IPS DF 4.7 (cell line): ENCODE measurements at regions not wholly inside any gene's neighbourhood (a gene's known extent, or its start where the extent isn't known, plus 50 kb on each side); places are given as distances from the start of the nearest gene placed in this dataset.

Experiments
- DNase-seq: peaks from one replicate; pipeline ENCODE4 v3.0.0-alpha.2; 2013; ENCODE audit warnings: low spot score; ENCODE audit errors: extremely low read depth

DNA sequence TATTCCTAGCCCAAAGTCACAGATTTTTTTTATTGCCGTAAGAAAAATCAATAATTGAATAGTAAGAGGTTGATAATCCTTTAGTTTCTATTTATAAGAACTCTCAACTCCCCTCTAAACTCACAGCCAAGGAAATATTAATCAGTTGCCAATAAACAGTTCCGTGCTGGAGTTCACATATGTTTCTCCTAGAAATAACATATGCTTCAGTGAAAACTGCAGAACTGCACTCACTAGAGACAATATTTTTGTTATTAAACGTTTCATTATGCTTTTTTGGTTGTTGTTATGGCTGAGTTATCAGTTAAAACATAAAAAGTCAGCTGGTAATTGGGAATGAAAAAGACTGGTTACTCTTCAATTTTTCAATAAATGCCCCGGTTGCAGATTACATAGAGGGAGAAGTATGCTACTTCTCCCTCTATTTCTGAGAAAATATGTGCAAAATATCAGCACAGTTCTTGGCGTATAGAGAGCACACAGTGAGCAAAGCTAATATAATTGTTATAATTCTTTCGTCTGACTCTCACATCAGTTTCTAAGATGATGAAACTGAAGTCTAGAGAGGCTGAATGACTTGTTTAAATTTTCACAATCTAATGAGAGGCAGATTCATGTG is 781.2 kb upstream of the GRM7 start:
- no peak for DNase-seq

DNA sequence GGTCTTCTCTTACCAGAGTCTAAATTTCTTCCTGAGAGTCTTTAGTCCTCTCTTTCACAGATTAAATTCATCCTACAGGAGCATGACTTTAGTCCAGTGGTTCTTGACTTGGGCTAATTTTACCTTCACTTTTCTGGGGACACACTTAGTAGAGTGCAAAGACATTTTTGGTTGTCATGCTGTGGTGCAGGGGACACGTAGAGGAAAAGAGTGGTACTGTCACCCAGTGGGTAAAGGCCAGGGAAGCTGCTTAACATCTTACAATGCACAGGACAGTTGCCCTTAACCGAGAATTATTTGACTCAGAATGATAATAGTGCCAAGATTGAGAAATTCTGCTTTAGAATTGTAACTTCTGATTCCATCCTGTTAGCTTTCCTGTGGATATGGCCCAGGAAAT is 772.5 kb upstream of the GRM7 start:
- DNase-seq, result no peak

DNA sequence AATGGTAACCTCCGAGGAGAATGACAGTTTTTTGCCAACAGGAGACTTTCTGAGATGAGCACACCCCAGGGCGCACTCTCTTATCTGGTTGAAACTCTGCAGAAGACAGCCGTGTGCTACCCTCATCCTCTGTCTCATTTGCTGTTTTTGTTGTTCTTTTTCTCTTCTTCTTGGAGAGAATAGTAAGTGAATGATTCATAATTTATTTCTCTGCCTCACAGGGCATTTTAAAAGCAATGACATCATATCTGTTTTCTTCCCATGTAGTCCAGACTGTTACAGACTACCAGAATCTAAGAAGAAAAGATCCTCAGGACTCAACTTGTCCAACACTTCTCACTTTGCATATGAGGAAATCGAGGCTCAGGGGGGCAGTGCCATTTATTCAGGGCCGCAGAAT is 771.1 kb upstream of the GRM7 start:
- no peak for DNase-seq

DNA sequence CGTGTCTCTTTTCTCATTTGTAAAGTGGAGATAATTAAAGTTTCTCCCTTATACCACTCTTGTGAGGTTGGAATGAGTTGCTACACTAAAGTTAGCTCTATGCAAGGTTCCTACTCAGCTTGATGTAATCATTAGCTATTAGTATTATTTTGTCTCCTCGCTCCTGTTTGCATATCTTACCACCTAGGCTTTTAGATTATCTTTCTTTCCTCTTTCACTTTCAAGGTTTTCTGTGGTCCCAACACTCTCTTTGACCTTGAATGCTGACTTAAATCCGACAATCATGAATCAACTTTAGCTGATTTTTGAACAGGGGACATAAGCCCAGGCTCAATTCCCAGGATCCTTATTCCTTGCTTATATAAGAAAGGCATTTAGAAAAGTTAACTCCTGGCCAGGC is 769.7 kb upstream of the GRM7 start:
- no peak for DNase-seq

DNA sequence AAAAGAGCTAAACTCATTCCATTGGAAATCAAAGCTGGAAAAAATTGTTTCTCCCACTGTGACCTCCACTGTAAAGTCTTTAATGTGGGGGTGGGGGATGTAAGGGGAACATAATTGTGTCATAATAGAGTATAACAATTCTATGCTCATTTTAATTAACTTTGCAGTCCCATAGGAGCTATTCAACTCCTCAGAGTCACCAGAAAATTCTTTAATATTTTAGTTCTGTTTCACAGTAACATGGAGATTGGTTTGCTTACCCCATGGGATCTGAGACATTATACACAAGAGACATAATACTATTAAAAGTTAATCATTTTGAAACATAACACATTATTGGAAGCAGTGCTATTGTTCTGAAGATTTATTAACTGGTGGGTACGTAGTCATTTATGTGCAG is 765.9 kb upstream of the GRM7 start:
- DNase-seq, result no peak

DNA sequence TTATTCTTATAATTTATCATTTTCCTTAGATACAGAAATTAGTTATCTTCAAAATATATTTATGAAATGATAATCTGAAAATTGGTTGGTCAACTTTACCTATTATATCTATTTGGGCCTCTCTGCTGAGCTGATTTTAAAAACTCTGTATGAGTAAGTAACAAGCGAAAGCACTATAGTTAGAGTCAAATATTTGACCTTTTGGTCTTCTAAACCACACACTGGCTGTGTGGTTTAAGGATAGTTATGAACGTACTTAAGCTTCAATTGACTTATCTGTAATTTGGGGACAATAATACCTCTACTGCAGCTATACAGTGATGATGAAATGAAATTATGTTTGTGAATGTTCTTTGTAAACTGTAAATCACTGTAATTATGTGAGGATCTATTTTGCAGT is 763.9 kb upstream of the GRM7 start:
- DNase-seq, result no peak

DNA sequence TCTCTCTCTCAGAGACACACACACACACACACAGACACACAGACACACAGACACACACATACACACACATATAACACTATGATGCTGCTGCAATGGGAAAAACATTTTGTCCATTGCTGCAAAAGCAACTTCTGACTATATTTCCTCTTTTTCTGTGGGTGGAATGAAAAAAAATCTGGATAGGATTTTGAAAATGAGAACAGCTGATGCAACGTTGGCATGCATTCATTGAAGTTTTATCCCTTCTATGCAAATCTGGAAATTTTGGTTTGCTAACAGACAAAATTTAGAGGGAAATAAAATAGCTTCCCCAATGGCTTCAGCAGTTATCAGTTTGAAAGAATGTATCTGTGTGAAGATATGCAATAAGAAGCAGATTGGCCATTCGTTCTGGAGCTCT is 763.4 kb upstream of the GRM7 start:
- DNase-seq, result no peak

DNA sequence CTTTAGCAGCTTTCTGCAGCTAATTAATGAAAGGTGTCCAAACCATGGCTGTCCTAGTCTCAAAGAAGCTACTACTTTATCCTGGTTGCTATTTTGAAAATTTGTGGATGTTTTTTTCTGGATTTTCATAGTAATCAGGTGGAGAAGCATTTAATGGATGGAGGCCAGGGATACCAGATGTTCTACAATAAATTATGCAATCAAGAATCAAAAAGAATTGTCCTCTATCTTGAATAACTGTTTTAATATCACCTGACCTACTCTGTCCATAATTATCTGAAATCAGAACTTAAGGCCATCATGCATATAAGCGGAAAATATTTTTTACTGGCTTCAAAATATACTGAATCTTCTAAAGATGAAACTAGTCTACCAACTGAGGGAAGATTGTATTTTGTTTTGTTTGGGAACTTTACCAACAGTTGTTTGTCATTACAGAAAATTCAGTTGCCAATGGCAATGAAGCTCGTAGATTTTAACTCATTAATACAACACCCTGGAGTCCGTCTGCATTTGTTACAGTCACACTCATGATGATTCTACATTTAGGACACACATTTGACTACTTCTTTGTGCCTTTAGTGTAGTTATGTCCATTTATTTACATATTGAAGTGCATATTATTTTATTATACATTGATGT is 762.3 kb upstream of the GRM7 start:
- DNase-seq, result no peak

DNA sequence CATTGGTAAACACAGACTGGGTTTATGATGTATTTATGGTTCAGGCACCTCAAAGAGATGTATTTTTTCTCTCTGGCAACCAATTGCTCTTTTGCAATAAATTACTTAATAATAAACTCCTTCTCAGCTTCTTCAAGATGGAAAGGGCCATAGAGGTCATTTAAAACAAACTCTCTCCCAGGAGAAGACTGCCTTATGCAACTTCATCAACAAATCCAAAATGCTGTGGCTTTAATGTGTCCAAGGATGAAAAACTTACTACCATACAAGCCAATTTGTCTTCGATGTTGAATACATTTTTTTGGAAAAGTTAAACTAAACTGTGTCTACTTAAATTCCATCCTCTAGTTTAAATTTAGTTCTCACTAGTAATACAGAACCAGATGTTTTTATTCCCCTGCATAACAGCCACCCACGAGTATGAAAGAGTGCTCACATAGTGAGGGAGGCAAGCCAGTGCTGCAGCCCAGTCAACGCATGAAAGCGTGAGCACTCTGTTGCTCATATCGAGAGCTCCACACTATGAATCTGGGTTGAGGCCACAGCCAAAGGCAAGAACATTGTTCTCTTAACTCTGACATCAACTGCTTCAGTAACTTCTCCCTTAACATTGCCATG is 761.3 kb upstream of the GRM7 start:
- DNase-seq, result no peak

DNA sequence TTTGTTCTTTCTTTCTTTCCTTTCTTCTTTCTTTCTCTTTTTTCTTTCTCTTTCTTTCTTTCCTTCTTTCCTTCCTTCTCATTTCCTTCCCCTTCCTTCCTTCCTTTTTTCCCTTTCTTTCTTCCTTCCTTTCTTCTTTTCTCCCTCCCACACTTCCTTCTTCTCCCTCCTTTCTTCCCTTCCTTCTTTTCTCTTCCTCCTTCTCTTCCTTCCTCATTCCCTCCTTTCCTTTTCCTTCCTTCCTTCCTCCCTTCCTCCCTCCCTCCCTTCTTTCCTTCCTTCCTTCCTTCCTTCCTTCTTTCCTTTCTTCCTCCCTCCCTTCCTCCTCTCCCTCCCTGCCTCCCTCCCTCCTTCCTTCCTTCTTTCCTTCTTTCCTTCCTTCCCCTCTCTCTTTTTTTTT is 755.7 kb upstream of the GRM7 start:
- no peak for DNase-seq

DNA sequence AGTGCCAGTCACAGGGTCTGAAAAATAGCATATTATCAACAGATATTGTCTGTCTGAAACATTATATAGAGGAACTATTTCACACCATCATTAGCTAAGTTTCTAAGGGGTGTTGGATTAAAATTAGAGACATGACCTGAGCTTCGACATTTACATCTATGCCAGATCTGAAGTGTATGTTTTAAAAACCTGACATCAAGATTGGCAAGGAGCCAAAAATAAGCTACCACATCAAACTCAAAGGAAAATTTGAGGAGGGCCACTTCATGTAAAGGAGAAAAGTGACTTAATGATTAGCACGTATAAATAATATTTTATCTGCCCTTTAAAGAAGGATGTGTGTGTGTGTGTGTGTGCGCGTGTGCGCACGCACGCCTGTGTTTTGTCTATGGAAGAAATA is 752.0 kb upstream of the GRM7 start:
- no peak for DNase-seq

DNA sequence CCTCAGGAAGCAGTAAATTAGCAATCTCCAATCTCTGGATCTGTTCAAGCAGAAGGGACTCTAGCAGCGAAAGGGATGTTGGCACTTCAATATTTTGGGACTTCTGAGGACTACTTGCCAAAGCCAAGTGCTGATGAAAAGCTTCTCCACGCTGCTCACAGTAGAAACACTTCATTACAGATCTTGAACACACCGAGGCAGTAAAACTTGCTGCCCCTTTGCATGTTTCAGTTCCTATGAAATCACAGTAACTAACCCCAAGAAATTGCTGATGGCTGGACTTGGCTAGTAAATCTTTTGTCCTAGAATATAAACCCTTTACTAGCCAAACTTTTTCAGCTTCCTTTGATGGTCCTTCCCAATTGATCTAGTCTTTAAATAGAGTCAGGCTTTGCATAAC is 750.5 kb upstream of the GRM7 start:
- no peak for DNase-seq

DNA sequence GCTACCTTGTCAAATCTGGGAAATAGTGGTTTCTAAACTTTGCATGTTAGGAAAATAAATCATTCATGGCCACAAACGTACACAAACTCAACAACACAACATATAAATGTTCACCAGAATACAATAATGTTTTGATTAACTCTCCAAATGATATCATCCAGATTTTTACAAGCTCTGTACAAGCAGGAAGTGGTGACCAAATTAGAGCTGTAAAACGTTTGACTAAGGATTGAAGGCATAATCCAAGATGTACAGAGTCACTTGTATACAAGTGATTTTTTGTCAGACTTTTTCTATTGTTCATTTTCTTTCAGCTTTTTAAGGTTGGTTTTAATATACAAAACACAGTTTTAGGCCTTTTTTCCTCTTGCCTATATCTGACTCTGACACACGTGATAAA is 748.4 kb upstream of the GRM7 start:
- DNase-seq, result no peak

DNA sequence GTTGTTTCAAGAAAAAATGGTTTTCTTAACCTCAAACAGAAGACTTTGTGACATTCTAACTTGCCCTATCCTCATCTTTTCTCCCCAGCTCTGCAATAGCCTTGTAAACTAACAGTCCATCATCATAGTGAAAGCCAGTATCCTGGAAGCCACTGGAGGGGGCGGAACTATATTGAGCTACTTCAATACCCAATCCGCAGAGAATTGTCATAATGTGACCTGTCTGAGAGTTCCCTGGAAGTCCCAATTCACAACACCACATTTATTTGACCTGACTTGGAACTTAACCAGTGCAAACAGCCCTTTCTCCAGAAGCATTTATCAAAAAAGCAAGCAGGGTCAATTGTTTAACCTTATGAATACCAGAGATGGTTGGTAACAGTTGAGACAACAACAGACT is 747.6 kb upstream of the GRM7 start:
- DNase-seq, result no peak

DNA sequence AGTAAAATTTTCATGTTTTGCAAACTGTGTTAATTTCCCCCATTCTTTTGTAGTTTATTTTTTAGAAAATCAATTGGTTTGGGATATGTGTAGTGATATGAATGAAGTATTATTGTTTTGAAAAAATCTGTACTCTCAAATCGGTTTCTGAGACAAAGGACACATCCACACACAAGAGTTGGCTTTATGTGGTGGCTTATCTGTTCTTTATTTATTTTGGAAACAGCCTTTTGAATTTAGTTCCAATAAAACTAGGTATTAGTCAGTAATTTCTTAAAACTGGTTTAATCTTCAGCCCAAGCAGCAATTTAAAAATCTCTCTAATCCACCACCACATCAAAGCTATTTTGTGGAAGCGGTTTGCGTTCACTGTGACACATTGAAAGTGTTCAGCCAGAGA is 741.5 kb upstream of the GRM7 start:
- DNase-seq, result no peak

DNA sequence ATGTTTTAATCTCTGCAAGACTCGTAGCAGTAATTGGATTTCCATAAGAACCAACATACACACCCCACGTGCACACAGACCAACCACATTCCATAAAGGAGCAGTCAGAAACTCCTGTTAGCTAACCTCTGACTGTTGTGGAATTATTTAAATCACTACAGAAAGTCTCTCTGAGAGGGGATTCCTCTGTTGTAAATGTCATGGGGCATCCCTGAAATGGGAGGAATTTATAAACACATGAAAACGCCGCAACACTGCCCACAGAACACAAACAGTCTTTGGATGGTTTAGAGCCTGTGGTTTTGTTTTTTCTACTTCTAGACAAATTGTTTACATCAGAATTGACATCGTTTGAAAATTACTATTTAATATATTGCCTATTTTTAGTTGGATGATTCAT is 740.1 kb upstream of the GRM7 start:
- no peak for DNase-seq

DNA sequence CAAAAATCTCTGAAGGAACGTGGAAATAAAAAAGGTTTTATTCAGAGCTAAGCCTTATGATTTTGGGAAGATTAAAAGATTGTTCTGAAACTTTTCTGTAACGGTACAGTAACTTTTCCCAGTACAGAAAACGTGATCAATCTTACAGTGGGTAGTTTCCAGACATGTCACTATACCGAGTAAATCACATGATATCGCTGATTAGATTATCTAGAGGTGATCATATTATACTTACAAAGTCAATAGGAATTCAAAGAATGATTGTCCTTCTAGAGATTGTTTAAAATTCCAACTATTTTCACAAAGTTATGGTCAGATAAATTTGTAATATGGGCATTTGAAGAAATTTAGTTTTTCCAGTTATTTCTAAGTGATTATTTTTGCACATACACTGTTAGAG is 736.0 kb upstream of the GRM7 start:
- no peak for DNase-seq

DNA sequence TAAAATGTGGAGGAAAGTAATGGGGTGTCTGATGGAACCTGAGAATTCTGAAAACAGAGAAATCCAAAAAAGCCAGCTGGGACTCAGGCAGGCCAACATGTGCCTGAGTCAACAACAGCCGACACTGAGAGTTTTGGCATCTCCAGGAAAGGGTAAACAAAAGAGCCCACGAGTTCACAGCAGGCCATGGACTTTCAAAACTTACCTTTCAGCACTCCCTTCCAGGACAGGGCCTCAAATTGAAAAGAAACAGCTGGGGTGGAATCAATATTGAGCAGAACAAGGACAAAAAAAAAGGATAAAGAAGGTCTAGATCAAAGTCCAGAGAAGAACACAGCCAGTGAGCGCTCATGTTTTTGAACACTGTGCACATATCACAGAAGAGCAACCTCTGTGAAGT is 735.4 kb upstream of the GRM7 start:
- no peak for DNase-seq

DNA sequence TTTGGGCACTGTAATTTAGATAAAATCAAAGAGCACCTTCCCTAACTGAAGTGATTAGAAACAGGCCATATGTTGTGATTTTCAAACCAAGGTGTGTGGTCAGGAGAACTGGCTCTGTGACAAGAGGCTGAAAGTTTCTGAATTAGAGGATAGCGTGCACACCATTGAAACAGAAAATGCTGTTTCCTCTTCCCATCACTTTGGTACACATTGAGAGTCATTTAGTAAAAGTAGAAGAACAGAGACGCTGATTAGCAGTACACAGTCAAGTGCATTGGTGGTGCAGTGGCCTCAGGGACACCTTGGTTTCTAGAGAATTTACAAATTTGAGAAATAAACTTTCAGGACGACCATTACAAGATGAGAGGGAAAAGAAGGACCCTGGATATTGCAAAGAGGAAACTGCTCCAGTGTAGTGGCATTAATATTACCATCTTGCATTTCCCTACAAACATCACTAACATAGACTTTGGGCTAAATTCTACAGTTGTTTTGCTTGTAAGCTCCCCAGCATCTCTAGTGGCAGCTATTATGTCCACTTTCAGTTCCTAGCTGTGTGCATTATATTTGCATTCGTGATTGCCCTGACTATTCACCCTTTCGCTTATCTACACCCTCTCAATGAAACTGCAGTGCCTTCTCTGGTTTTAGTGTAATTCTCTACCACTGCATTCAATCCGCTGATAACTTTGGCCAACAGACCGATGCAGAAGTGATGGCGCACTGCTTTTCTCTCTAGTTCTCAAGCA is 728.1 kb upstream of the GRM7 start:
- DNase-seq, result no peak

DNA sequence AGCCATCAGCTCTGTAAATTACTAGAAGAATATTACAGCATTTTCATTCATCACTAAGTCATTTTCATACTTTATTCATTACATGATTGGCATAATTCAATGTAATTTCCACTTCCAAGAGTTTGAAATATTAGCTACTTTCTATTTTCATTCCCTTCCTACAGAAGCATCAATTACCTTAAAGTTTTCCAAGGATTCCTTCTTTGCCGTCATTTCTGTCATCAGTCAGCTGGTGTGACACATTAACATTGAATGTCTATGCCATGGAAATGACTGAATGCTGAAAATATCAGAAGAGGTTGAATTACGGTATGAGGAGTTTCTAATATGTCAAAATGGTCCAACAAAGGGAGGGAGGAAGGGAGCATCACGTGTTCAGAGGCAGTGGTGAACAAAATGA is 718.2 kb upstream of the GRM7 start:
- DNase-seq, result no peak

DNA sequence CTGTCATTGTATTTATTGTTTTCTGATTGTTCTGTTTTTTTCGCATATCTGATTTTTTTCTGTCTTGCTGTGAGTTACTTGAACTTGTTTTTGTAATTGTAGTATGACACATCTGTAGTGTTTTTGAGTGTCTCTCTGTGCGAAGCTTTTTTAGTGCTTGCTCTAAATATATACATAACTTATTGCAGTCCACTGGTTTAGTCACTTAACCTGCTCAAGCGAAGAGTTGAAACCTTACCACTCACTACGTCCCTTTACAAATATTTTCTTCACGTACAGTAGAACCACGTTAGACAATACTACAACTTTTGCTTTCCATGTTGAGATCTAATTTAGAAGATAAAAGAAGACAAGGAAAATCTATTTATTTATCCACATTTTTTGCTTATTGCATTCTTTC is 713.0 kb upstream of the GRM7 start:
- DNase-seq, result no peak

DNA sequence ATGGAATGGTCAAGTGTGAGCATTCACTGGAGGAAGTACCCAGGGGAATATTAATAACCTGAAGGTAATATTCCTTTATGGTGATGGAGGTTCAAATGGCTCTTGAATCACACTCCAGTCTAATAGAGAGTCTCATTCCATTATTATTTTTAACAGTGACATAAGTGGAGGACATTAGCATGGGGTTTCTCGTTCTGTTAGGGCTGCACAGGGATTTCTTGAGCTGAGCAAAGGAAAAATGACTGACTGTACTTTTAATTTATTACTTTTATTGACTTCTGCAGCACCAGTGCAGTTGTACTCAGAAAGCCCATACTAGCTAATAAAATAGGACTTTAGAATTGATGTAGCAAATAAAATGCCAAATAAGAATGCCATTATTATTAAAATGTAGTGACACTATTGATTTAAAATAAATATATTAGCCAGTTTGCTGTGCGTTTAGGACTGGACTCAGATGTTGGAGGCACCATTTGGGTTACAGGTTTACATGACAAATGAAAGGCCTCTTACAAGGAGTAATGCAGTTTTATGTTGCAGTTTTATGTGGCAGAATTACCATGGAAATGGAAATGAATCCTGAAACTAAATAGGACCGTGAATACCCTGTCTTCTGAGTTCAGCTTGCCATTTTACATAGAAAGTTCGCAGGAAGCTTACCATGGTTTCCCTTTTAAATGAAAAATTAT is 705.1 kb upstream of the GRM7 start:
- DNase-seq, result no peak
